NOMO-1 treated with dmso at 0.1 percent for 144 hours (cell line): ENCODE measurements at regions not wholly inside any gene's neighbourhood (a gene's known extent, or its start where the extent isn't known, plus 50 kb on each side); places are given as distances from the start of the nearest gene placed in this dataset.
"Not testable (repeated sequence)": the region's sequence is repeated elsewhere in the genome, so short reads cannot be mapped to it uniquely, and the experiment has no call there.

ENCODE experiments used
- DNase-seq: peaks from one replicate; lab custom pipeline; 2025; ENCODE audit not compliant: unreplicated experiment; lab: John Stamatoyannopoulos, UW

GRCh38 chr9:135195975-135196374 is 108.5 kb downstream of the OLFM1 start:
- not testable (repeated sequence) for DNase-seq

- no peak for DNase-seq
Observed at GRCh38 chr9:135196474-135196873, 109.0 kb downstream of the OLFM1 start.

GRCh38 chr9:135198144-135198543 is 110.7 kb downstream of the OLFM1 start:
- DNase-seq, result no peak

GRCh38 chr9:135198586-135199285 is 111.3 kb downstream of the OLFM1 start:
- DNase-seq, result no peak

GRCh38 chr9:135199489-135199888 is 112.0 kb downstream of the OLFM1 start:
- no peak for DNase-seq

GRCh38 chr9:135201711-135202110 is 114.2 kb downstream of the OLFM1 start:
- no peak for DNase-seq

GRCh38 chr9:135204177-135204576 is 116.7 kb downstream of the OLFM1 start:
- DNase-seq, result no peak

- DNase-seq, result no peak
Observed at GRCh38 chr9:135209136-135209535, 121.7 kb downstream of the OLFM1 start.

GRCh38 chr9:135209852-135210251 is 122.4 kb downstream of the OLFM1 start:
- DNase-seq, result no peak

- no peak for DNase-seq
Observed at GRCh38 chr9:135210676-135211523, 123.4 kb downstream of the OLFM1 start.

- DNase-seq, result no peak
Observed at GRCh38 chr9:135211524-135211890, 124.0 kb downstream of the OLFM1 start.

GRCh38 chr9:135212961-135213360 is 125.5 kb downstream of the OLFM1 start:
- no peak for DNase-seq

GRCh38 chr9:135213566-135213965 is 126.1 kb downstream of the OLFM1 start:
- DNase-seq, result no peak

GRCh38 chr9:135214054-135214640 is 126.7 kb downstream of the OLFM1 start:
- DNase-seq, result no peak

GRCh38 chr9:135214706-135215105 is 127.2 kb downstream of the OLFM1 start:
- no peak for DNase-seq

GRCh38 chr9:135215571-135216161 is 128.2 kb downstream of the OLFM1 start:
- no peak for DNase-seq

GRCh38 chr9:135216236-135216635 is 128.8 kb downstream of the OLFM1 start:
- DNase-seq, result no peak

- no peak for DNase-seq
Observed at GRCh38 chr9:135216791-135217441, 129.4 kb downstream of the OLFM1 start.

- no peak for DNase-seq
Observed at GRCh38 chr9:135217836-135218235, 130.4 kb downstream of the OLFM1 start.

GRCh38 chr9:135218331-135219225 is 131.1 kb downstream of the OLFM1 start:
- no peak for DNase-seq
